ENCODE measurements at regions not wholly inside any gene's neighbourhood (a gene's known extent, or its start where the extent isn't known, plus 50 kb on each side); places are given as distances from the start of the nearest gene placed in this dataset.

GRCh38 chr11:70711095-70711910, 313.0 kb downstream of the CTTN start:
- TF ChIP-seq GATA1 (IDR thresholded peaks at IDR 0.05; ENCODE audit: low read depth, low read length) (no peak), POLR2A (IDR thresholded peaks at IDR 0.05; ENCODE audit: low read length) (no peak)
- DNase-seq = no peak

GRCh38 chr11:70711911-70712185, 313.5 kb downstream of the CTTN start:
- no peak for DNase-seq
- TF ChIP-seq GATA1 (IDR thresholded peaks at IDR 0.05; ENCODE audit: low read depth, low read length) = no peak

- TF ChIP-seq GATA1 (IDR thresholded peaks at IDR 0.05; ENCODE audit: low read depth, low read length) = no peak
- TF ChIP-seq POLR2A (IDR thresholded peaks at IDR 0.05; ENCODE audit: low read length) = no peak
- no peak for DNase-seq
These were observed 314.1 kb downstream of the CTTN start for GRCh38 chr11:70712471-70712870.

- TF ChIP-seq POLR2A (IDR thresholded peaks at IDR 0.05; ENCODE audit: low read length) (no peak), GATA1 (IDR thresholded peaks at IDR 0.05; ENCODE audit: low read depth, low read length) (no peak)
- no peak for DNase-seq
These were observed 314.9 kb downstream of the CTTN start for GRCh38 chr11:70713086-70713835.

- DNase-seq = no peak
- TF ChIP-seq POLR2A (IDR thresholded peaks at IDR 0.05; ENCODE audit: low read length) (no peak), GATA1 (IDR thresholded peaks at IDR 0.05; ENCODE audit: low read depth, low read length) (no peak)
These were observed 315.8 kb downstream of the CTTN start for GRCh38 chr11:70713988-70714665.

- DNase-seq = no peak
- TF ChIP-seq POLR2A (IDR thresholded peaks at IDR 0.05; ENCODE audit: low read length) (no peak), GATA1 (IDR thresholded peaks at IDR 0.05; ENCODE audit: low read depth, low read length) (no peak)
These were observed 317.0 kb downstream of the CTTN start for GRCh38 chr11:70715166-70715951.

GRCh38 chr11:70716216-70716615, 317.9 kb downstream of the CTTN start:
- TF ChIP-seq POLR2A (IDR thresholded peaks at IDR 0.05; ENCODE audit: low read length) (no peak), GATA1 (IDR thresholded peaks at IDR 0.05; ENCODE audit: low read depth, low read length) (no peak)
- no peak for DNase-seq

GRCh38 chr11:70716986-70717775, 318.9 kb downstream of the CTTN start:
- TF ChIP-seq POLR2A (IDR thresholded peaks at IDR 0.05; ENCODE audit: low read length) (no peak), GATA1 (IDR thresholded peaks at IDR 0.05; ENCODE audit: low read depth, low read length) (no peak)
- DNase-seq = no peak

- no peak for DNase-seq
- no peak for TF ChIP-seq GATA1 (IDR thresholded peaks at IDR 0.05; ENCODE audit: low read depth, low read length)
- no peak for TF ChIP-seq POLR2A (IDR thresholded peaks at IDR 0.05; ENCODE audit: low read length)
These were observed 319.7 kb downstream of the CTTN start for GRCh38 chr11:70717936-70718595.

- no peak for DNase-seq
- TF ChIP-seq POLR2A (IDR thresholded peaks at IDR 0.05; ENCODE audit: low read length) (no peak), GATA1 (IDR thresholded peaks at IDR 0.05; ENCODE audit: low read depth, low read length) (no peak)
These were observed 321.2 kb downstream of the CTTN start for GRCh38 chr11:70719516-70719915.

GRCh38 chr11:70720281-70720680, 322.0 kb downstream of the CTTN start:
- TF ChIP-seq POLR2A (IDR thresholded peaks at IDR 0.05; ENCODE audit: low read length) (no peak), GATA1 (IDR thresholded peaks at IDR 0.05; ENCODE audit: low read depth, low read length) (no peak)
- DNase-seq = no peak

GRCh38 chr11:70721006-70721405, 322.7 kb downstream of the CTTN start:
- TF ChIP-seq POLR2A (IDR thresholded peaks at IDR 0.05; ENCODE audit: low read length) (no peak), GATA1 (IDR thresholded peaks at IDR 0.05; ENCODE audit: low read depth, low read length) (no peak)

GRCh38 chr11:70725278-70725677, 326.9 kb downstream of the CTTN start:
- DNase-seq = no peak
- TF ChIP-seq GATA1 (IDR thresholded peaks at IDR 0.05; ENCODE audit: low read depth, low read length) (no peak), POLR2A (IDR thresholded peaks at IDR 0.05; ENCODE audit: low read length) (no peak)

More at GRCh38 chr11:70721006-70721405, 322.7 kb downstream of the CTTN start:
- no peak for DNase-seq

Measured in erythroblast (primary cell).